Esophagus mucosa (tissue), 1 donor: ENCODE measurements at regions not wholly inside any gene's neighbourhood (a gene's known extent, or its start where the extent isn't known, plus 50 kb on each side); places are given as distances from the start of the nearest gene placed in this dataset.
A peak's percentile ranks its signal among the peaks of the same experiment; 100 is the strongest.

ENCODE experiments used
- ATAC-seq: fragments of 200-7000 bp; cut with Tn5 transposase; one replicate; pipeline ENCODE4 v1.9.1; 2020
- donor health status: DM: yes; HTN: yes; CAD: no.

- ATAC-seq = no peak
These were observed 1815.3 kb upstream of the CELF4 start for GRCh38 chr18:39380866-39381265.

GRCh38 chr18:39380186-39380725, 1814.7 kb upstream of the CELF4 start:
- ATAC-seq = no peak

- ATAC-seq = no peak
These were observed 1809.5 kb upstream of the CELF4 start for GRCh38 chr18:39375066-39375465.

- no peak for ATAC-seq
These were observed 1806.4 kb upstream of the CELF4 start for GRCh38 chr18:39371996-39372395.

GRCh38 chr18:39366656-39367055, 1801.1 kb upstream of the CELF4 start:
- no peak for ATAC-seq

GRCh38 chr18:39365836-39366485, 1800.4 kb upstream of the CELF4 start:
- ATAC-seq = no peak

- no peak for ATAC-seq
These were observed 1794.5 kb upstream of the CELF4 start for GRCh38 chr18:39360072-39360471.

- ATAC-seq = no peak
These were observed 1794.0 kb upstream of the CELF4 start for GRCh38 chr18:39359636-39360035.

- no peak for ATAC-seq
These were observed 1785.3 kb upstream of the CELF4 start for GRCh38 chr18:39350945-39351344.

GRCh38 chr18:39349801-39350200, 1784.2 kb upstream of the CELF4 start:
- no peak for ATAC-seq

- ATAC-seq = no peak
These were observed 1783.2 kb upstream of the CELF4 start for GRCh38 chr18:39348757-39349156.

GRCh38 chr18:39347701-39348100, 1782.1 kb upstream of the CELF4 start:
- ATAC-seq = no peak

GRCh38 chr18:39346916-39347315, 1781.3 kb upstream of the CELF4 start:
- no peak for ATAC-seq

- ATAC-seq = no peak
These were observed 1779.7 kb upstream of the CELF4 start for GRCh38 chr18:39345321-39345720.

- no peak for ATAC-seq
These were observed 1778.9 kb upstream of the CELF4 start for GRCh38 chr18:39344487-39344886.

GRCh38 chr18:39341129-39341528, 1775.5 kb upstream of the CELF4 start:
- no peak for ATAC-seq

GRCh38 chr18:39340418-39340817, 1774.8 kb upstream of the CELF4 start:
- ATAC-seq = no peak

GRCh38 chr18:39329496-39330275, 1764.1 kb upstream of the CELF4 start:
- no peak for ATAC-seq

- no peak for ATAC-seq
These were observed 1761.2 kb upstream of the CELF4 start for GRCh38 chr18:39326772-39327171.

GRCh38 chr18:39325973-39326372, 1760.4 kb upstream of the CELF4 start:
- no peak for ATAC-seq

- ATAC-seq = no peak
These were observed 1753.5 kb upstream of the CELF4 start for GRCh38 chr18:39319141-39319540.

- ATAC-seq = peak; percentile 60
These were observed 1752.9 kb upstream of the CELF4 start for GRCh38 chr18:39318462-39318861.

- ATAC-seq = no peak
These were observed 1752.4 kb upstream of the CELF4 start for GRCh38 chr18:39318008-39318407.

- ATAC-seq = no peak
These were observed 1749.0 kb upstream of the CELF4 start for GRCh38 chr18:39314595-39314994.
